Ishikawa (cell line): ENCODE measurements at regions not wholly inside any gene's neighbourhood (a gene's known extent, or its start where the extent isn't known, plus 50 kb on each side); places are given as distances from the start of the nearest gene placed in this dataset.

Source experiments
- EP300 ChIP-seq: IDR thresholded peaks from 2 replicates; pipeline ENCODE4 v1.6.1; 2012; ENCODE audit warnings: borderline replicate concordance
- FOXM1 ChIP-seq: IDR thresholded peaks from 2 replicates; pipeline ENCODE4 v1.6.1; 2012; ENCODE audit warnings: low read depth, borderline replicate concordance
- MAX ChIP-seq: IDR thresholded peaks from 2 replicates; pipeline ENCODE4 v1.6.1; 2012
- NFIC ChIP-seq: IDR thresholded peaks from 2 replicates; pipeline ENCODE4 v1.6.1; 2012
- RAD21 ChIP-seq: IDR thresholded peaks from 2 replicates; pipeline ENCODE4 v1.6.1; 2012; ENCODE audit warnings: low read depth
- REST ChIP-seq: IDR thresholded peaks from 2 replicates; pipeline ENCODE4 v1.6.1; 2012; ENCODE audit warnings: low read depth, mild to moderate bottlenecking
- TAF1 ChIP-seq: IDR thresholded peaks from 2 replicates; pipeline ENCODE4 v1.6.1; 2012; ENCODE audit warnings: low read depth, mild to moderate bottlenecking
- USF1 ChIP-seq: IDR thresholded peaks from 2 replicates; pipeline ENCODE4 v1.6.1; 2012
- ZBTB7A ChIP-seq: IDR thresholded peaks from 2 replicates; pipeline ENCODE4 v1.6.1; 2012; ENCODE audit warnings: low read depth

DNA sequence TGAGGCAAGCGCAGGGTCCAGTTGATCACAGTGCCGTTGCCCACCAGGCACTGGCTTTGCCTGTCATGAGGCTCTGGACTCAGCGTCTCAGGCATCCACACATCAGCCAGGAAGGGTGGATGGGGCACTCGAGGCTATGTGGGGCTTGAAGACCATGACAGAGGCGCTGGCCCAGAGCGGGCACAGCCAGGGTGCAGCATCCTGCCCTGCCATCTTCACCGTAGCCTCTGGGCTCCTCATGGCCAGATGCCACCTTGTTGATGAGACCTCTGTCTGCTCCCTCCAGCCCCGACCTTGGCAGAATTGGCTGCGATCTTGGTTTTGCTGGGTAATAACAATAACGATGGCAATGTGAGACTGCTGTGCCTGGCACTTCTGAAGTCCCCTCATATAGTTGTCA lies 404.2 kb upstream of the IRX2 start:
- TF ChIP-seq RAD21 (no peak), EP300 (no peak), NFIC (no peak), TAF1 (no peak), MAX (no peak), REST (no peak), ZBTB7A (no peak), FOXM1 (no peak), USF1 (no peak)
